HK-2 (cell line): ENCODE measurements at regions not wholly inside any gene's neighbourhood (a gene's known extent, or its start where the extent isn't known, plus 50 kb on each side); places are given as distances from the start of the nearest gene placed in this dataset.
A peak's percentile ranks its signal among the peaks of the same experiment; 100 is the strongest.
"Not testable (repeated sequence)": the region's sequence is repeated elsewhere in the genome, so short reads cannot be mapped to it uniquely, and the experiment has no call there.

Source experiments
- DNase-seq: peaks from one replicate; pipeline ENCODE4 v3.0.0-alpha.2; 2018; ENCODE audit not compliant: unreplicated experiment

DNA sequence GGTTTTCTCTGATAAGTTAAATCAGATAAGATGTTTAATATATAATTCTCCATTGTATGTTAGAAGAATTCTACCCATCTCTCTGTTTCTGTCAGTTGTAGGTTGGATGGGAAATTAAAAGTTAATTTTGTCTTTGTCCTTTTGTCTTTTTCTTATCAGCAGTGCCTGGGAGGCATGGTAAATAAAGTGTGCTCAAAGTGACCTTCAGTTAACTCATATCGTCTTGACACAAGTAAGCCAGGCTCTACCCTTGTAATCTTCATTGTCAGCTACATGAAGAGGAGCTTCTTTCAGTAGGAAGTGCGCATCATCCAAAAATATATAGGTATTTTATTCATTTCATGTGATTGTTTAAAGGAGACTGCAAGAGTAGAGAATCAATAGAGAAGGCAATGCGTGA, 138.9 kb upstream of the NRIP1 start:
- no peak for DNase-seq

- no peak for DNase-seq
Observed at GRCh38 chr21:15204140-15204969, 139.6 kb upstream of the NRIP1 start.

- no peak for DNase-seq
Observed at GRCh38 chr21:15204970-15205286, 140.1 kb upstream of the NRIP1 start.

- no peak for DNase-seq
Observed at GRCh38 chr21:15206514-15206913, 141.7 kb upstream of the NRIP1 start.

DNA sequence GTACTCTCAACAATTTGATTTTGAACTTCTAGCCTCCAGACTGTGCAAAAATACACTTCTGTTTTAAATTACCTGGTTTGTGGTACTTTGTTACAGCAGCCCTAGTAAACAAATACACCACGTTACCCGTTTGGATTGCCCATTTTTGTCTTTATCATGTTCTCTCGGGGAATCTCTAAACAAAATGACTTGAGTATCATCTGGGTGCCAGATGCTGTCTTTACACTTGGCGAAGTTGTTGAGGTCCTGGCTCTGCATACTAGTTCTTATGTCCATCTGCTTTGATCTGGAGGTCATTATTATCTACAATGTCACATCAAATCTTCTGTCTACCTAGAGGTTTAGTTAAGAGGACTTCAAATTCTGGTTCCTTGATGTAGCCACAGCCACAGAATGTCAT, 142.4 kb upstream of the NRIP1 start:
- no peak for DNase-seq

- DNase-seq = no peak
Observed at GRCh38 chr21:15207635-15208370, 143.0 kb upstream of the NRIP1 start.

GRCh38 chr21:15208786-15209185, 144.0 kb upstream of the NRIP1 start:
- no peak for DNase-seq

DNA sequence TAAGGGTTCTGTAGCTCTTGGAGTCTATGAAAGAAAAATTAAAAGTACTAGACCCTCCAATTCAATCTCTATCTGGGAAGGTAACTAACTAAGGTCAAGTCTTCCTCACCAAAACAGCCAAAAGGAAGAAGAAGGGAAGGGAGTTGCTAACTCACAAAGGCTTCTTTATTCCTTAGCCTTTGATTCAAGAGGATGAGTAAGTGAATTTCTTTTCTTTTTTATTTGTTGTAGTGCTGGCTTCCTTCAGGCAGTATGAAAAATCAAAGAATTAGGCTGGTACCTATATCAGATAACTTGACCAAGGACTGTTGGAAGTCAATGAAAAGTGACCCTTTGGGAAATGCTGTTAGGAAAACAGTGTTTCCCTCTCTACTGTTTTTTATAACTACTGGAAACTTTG, 144.4 kb upstream of the NRIP1 start:
- DNase-seq = no peak

DNA sequence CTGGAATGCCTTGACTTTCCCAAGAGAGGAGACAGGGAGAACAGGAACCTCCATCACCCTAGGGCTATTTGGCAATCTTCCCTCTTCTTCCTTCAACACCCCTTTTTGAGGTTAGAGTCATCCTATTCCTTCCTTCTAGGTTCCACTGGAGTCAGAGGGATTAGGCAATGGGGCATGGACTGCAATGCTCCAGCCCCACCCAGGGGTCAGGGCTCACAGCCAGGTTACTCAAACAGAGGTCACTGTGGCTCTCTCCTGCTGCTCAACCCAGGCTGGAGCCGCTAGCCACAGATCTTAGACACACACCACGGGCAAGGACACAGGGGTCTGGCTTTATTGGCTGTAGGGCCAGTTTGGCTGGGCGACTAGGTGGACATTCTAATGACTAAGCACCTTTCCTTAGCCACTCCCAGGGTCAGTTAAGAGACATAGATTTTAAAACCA, 145.5 kb upstream of the NRIP1 start:
- DNase-seq = no peak

GRCh38 chr21:15211491-15212133, 146.8 kb upstream of the NRIP1 start:
- no peak for DNase-seq

DNA sequence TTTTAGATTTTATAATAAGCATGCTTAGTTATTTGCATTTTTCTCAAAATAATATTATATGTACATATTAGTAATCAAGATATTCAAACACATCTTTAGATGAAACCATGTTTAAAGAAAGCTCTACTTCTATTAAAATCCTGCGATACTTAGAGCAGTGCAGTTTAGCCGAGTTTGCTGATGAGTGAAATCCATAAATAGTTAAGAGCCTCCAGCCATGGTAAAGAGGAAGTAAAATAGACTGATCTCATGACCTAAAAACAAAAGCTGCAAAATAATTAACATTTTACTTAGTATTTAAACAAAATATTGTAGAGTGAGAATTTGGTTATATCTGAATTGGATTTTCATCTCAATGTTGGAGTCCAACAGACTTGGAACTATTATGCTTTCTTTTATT, 147.4 kb upstream of the NRIP1 start:
- no peak for DNase-seq

- not testable (repeated sequence) for DNase-seq
Observed at GRCh38 chr21:15218476-15218875, 153.7 kb upstream of the NRIP1 start.

GRCh38 chr21:15219039-15219438, 154.2 kb upstream of the NRIP1 start:
- DNase-seq = no peak

GRCh38 chr21:15219894-15220293, 155.1 kb upstream of the NRIP1 start:
- DNase-seq = no peak

DNA sequence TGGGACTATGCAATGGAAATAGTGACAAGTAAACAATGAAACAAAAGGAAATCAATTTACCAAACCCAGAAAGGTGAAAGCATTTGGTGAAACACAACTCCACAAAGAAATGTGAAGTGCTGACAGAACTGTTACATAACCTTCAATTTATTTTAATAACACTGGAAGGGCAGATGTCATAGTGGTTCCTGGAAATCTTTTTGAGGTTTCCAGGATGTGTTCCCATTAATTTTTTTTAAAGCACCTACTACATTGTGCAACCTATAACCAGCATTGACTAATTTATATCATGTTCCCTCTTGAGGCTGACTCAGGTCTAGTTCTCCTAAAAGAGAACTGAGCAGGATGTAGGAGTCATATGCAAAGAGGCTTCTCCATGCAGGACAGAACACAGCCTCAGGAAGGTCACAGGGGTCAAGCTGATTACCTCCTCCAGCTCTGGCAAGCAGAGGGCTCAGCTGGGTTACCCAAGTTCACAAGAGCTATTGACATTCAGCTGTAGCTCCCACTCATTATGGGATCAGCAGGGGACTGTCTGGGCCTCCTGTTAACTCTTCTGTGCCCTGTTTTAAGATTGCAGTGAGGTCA, 157.1 kb upstream of the NRIP1 start:
- DNase-seq = peak; percentile 54

DNA sequence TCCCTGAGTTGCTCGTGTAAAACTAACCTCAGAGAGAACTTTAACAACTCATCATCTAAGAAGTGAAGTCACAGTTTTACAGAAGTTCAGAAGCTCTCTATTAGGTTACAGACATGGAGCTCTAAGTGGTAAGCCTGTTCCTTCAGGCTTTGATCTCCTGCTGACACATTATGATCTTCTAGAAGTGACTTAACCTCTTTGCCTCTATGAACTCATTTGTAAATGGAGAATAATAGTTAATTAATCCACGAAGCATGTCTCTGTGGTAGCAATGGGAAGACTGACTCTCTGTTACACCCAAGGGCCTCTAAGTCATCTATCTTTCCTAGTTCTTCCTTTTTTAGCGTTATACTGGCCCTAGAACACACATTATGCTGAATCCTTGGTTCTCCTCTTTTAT, 157.9 kb upstream of the NRIP1 start:
- DNase-seq = no peak

GRCh38 chr21:15224346-15225086, 159.7 kb upstream of the NRIP1 start:
- peak; percentile 34 for DNase-seq

- no peak for DNase-seq
Observed at GRCh38 chr21:15227919-15228318, 163.1 kb upstream of the NRIP1 start.

DNA sequence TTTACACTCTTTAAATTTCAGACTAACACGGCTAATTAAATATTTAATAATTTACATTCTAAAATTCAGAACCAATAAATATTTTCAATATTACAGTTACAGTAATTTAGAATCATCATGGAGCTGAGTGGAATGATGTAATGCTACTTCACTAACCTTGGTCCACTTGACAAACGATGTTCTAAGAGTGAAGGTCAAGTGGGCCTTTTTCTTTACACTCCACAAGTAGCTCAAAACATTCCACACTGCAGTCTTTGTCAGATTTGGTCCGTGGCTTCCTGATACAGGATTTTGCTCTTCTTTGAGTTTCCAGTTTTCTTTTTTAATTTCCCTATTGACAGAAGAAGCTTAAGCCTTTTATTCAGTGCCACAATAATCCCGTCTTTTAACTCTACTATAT, 164.6 kb upstream of the NRIP1 start:
- DNase-seq = no peak

GRCh38 chr21:15233611-15234010, 168.8 kb upstream of the NRIP1 start:
- no peak for DNase-seq

DNA sequence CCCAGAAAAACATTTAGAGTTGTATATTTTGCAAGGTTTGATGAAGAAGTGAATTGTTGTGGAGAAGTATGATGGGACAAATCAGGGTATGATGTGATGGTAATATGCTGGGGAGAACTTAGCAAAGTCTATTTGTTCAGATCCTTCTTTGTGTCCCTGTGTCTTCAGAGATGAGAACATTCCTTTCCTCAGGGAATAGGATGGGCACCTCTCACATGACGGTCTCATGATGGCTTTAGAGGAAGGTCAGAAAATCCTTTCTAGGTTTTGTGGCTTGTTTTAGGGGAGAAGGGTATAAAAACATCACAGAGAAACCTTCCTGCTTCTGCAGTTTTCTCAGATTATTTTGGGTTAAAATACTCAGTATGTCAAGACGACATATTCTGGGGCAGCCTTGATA, 171.3 kb upstream of the NRIP1 start:
- DNase-seq = no peak

DNA sequence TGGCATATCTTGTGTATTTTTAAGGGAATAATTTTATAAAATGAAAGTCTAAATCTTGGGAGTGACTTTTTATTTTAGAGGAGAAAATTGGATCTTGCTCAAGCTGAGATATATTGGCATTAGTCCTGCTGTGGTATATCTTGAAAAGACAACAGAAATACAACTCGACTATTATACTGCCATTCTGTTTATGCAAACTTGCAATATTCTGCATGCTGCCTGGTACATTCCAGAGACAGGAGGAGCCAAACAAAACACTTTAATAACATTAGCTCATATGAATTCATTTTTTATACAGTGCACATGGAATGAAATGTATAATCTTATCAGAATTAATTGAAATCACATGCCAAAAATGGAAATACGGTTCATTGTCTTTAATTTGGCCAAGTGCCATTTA, 176.0 kb upstream of the NRIP1 start:
- DNase-seq = no peak
